OCI-LY1 (cell line): ENCODE measurements at regions not wholly inside any gene's neighbourhood (a gene's known extent, or its start where the extent isn't known, plus 50 kb on each side); places are given as distances from the start of the nearest gene placed in this dataset.

ENCODE experiments used
- H2AFZ ChIP-seq: fragments of 200-600 bp; sonication (generic), shearing (Covaris generic); 2 replicates; pipeline ENCODE4 v1.6.0; 2014; ENCODE audit warnings: antibody characterized with exemption, mild to moderate bottlenecking, low read length
- H3F3A ChIP-seq: fragments of 200-600 bp; sonication (generic), shearing (Covaris generic); 2 replicates; pipeline ENCODE4 v1.6.0; 2014; ENCODE audit warnings: mild to moderate bottlenecking, antibody characterized with exemption, low read length, moderate library complexity; ENCODE audit not compliant: insufficient read depth
- H3K27ac ChIP-seq: fragments of 200-600 bp; sonication (generic); 2 replicates; pipeline ENCODE4 v1.5.1; 2014; ENCODE audit warnings: low read length, mixed run types, mild to moderate bottlenecking, low read depth; ENCODE audit not compliant: poor library complexity, severe bottlenecking
- H3K27me3 ChIP-seq: fragments of 200-600 bp; sonication (generic); 2 replicates; pipeline ENCODE4 v1.6.0; 2014; ENCODE audit warnings: antibody characterized with exemption, mild to moderate bottlenecking, low read length, moderate library complexity; ENCODE audit not compliant: insufficient read depth
- H3K36me3 ChIP-seq: fragments of 200-600 bp; sonication (generic); 2 replicates; pipeline ENCODE4 v1.6.1; 2014; ENCODE audit warnings: mild to moderate bottlenecking, antibody characterized with exemption, low read length, moderate library complexity, mixed read lengths; ENCODE audit not compliant: insufficient read depth
- H3K4me1 ChIP-seq: fragments of 200-600 bp; sonication (generic); 2 replicates; pipeline ENCODE4 v1.5.1; 2014; ENCODE audit warnings: mild to moderate bottlenecking, low read length, moderate library complexity; ENCODE audit not compliant: insufficient read depth, severe bottlenecking
- H3K4me2 ChIP-seq: fragments of 200-600 bp; sonication (generic), shearing (Covaris generic); 2 replicates; pipeline ENCODE4 v1.6.1; 2014; ENCODE audit warnings: low read length
- H3K4me3 ChIP-seq: fragments of 200-600 bp; sonication (generic); 2 replicates; pipeline ENCODE4 v1.5.1; 2014; ENCODE audit warnings: low read length, low read depth, mild to moderate bottlenecking, mixed read lengths; ENCODE audit not compliant: poor library complexity, severe bottlenecking
- H3K79me2 ChIP-seq: fragments of 200-600 bp; shearing (Covaris generic); 2 replicates; pipeline ENCODE4 v1.6.1; 2016; ENCODE audit warnings: mixed run types, low read length, mixed read lengths; ENCODE audit not compliant: insufficient read depth
- H3K9ac ChIP-seq: fragments of 200-600 bp; sonication (generic), shearing (Covaris generic); 2 replicates; pipeline ENCODE4 v1.6.1; 2014; ENCODE audit warnings: mild to moderate bottlenecking, low read length, mixed read lengths
- H3K9me2 ChIP-seq: fragments of 200-600 bp; sonication (generic), shearing (Covaris generic); 2 replicates; pipeline ENCODE4 v1.6.1; 2014; ENCODE audit warnings: low read depth, mild to moderate bottlenecking, low read length, mixed read lengths
- H3K9me3 ChIP-seq: fragments of 200-600 bp; shearing (Covaris generic); 2 replicates; pipeline ENCODE4 v1.6.1; 2014; ENCODE audit warnings: low read length, mixed read lengths
- H4K20me1 ChIP-seq: fragments of 200-600 bp; sonication (generic), shearing (Covaris generic); 2 replicates; pipeline ENCODE4 v1.6.0; 2016; ENCODE audit warnings: mild to moderate bottlenecking, low read length; ENCODE audit not compliant: insufficient read depth
- CTCF ChIP-seq: fragments of 200-600 bp; sonication (generic), shearing (Covaris generic); IDR thresholded peaks from 2 replicates; pipeline ENCODE4 v1.5.1; 2017; ENCODE audit warnings: mild to moderate bottlenecking, antibody characterized with exemption, low read length, moderate library complexity, mixed read lengths
- EZH2 ChIP-seq: fragments of 200-600 bp; sonication (generic), shearing (Covaris generic); IDR thresholded peaks from 2 replicates; pipeline ENCODE4 v1.8.0; 2017; ENCODE audit warnings: borderline replicate concordance, mixed run types, mild to moderate bottlenecking, antibody characterized with exemption, low read length, moderate library complexity, mixed read lengths

GRCh38 chr22:48941033-48941902 is 886.4 kb downstream of the BRD1 start:
- H3K27me3 ChIP-seq: no peaks in the 10 kb centered on the region; the same call in 1 of the 2 replicates
- H3K9me3 ChIP-seq: no peaks in the 10 kb centered on the region
- H3F3A ChIP-seq: no peaks in the 10 kb centered on the region
- H3K4me1 ChIP-seq: no peaks in the 10 kb centered on the region
- H3K9me2 ChIP-seq: no peaks in the 10 kb centered on the region
- no peak overlapping the region for H2AFZ ChIP-seq
- H3K4me3 ChIP-seq: no peak overlapping the region
- no peak overlapping the region for H3K27ac ChIP-seq
- H3K9ac ChIP-seq: no peak overlapping the region
- H4K20me1 ChIP-seq: no peaks in the 10 kb centered on the region
- no peaks in the 10 kb centered on the region for H3K36me3 ChIP-seq
- no peaks in the 10 kb centered on the region for H3K79me2 ChIP-seq
- no peak for TF ChIP-seq CTCF
- TF ChIP-seq EZH2: no peak
- H3K4me2 ChIP-seq: no peak overlapping the region

GRCh38 chr22:48940266-48941032 is 887.2 kb downstream of the BRD1 start:
- TF ChIP-seq EZH2 (no peak), CTCF (no peak)
- Histone ChIP-seq H2AFZ (no peak overlapping the region), H3K4me1 (no peaks in the 10 kb centered on the region), H3K4me2 (no peak overlapping the region), H3K79me2 (no peaks in the 10 kb centered on the region), H3K9ac (no peak overlapping the region), H3K27me3 (no peaks in the 10 kb centered on the region; the same call in 1 of the 2 replicates), H3F3A (no peaks in the 10 kb centered on the region), H3K27ac (no peak overlapping the region), H3K9me2 (no peaks in the 10 kb centered on the region), H3K9me3 (no peaks in the 10 kb centered on the region), H3K36me3 (no peaks in the 10 kb centered on the region), H4K20me1 (no peaks in the 10 kb centered on the region), H3K4me3 (no peak overlapping the region)

GRCh38 chr22:48939441-48940265 is 888.0 kb downstream of the BRD1 start:
- Histone ChIP-seq H3K9ac (no peak overlapping the region), H3K27me3 (no peaks in the 10 kb centered on the region; the same call in 1 of the 2 replicates), H3K4me3 (no peak overlapping the region), H3K4me2 (no peak overlapping the region), H4K20me1 (no peaks in the 10 kb centered on the region), H3K27ac (no peak overlapping the region), H3K9me3 (no peaks in the 10 kb centered on the region; the same call in 1 of the 2 replicates), H3K4me1 (no peaks in the 10 kb centered on the region), H3K36me3 (no peaks in the 10 kb centered on the region), H3K79me2 (no peaks in the 10 kb centered on the region), H3F3A (no peaks in the 10 kb centered on the region), H3K9me2 (no peaks in the 10 kb centered on the region), H2AFZ (no peak overlapping the region)
- TF ChIP-seq CTCF: no peak
- no peak for TF ChIP-seq EZH2
